Vagina (tissue), 2 donors: ENCODE measurements at regions not wholly inside any gene's neighbourhood (a gene's known extent, or its start where the extent isn't known, plus 50 kb on each side); places are given as distances from the start of the nearest gene placed in this dataset.

ENCODE experiments used
- CTCF ChIP-seq, 3 experiments: fragments of 450-650 bp in 2 of 3; fragments of 200-600 bp in 1 of 3; sonication (generic) in 1 of 3; IDR thresholded peaks; one replicate each; pipeline ENCODE4 v1.5.1; 2017 to 2019; ENCODE audit warnings: antibody characterized with exemption in 3 of 3, mild to moderate bottlenecking in 2 of 3, moderate library complexity in 2 of 3
- POLR2AphosphoS5 ChIP-seq, 2 donors: sonication (generic); formaldehyde crosslinking; IDR thresholded peaks; one replicate each; pipeline ENCODE4 v1.9.0; 2017; ENCODE audit warnings: antibody characterized with exemption in 2 of 2, mild to moderate bottlenecking in 2 of 2, low read depth in 1 of 2; ENCODE audit not compliant: insufficient read depth in 1 of 2

- TF ChIP-seq CTCF (IDR thresholded peaks at IDR 0.05): no peak
- no peak for TF ChIP-seq POLR2AphosphoS5 (IDR thresholded peaks at IDR 0.05; ENCODE audit: insufficient read depth in 1 of 2, low read depth in 1 of 2)
These were observed 83.5 kb upstream of the NCOR2 start for GRCh38 chr12:124650912-124651311.
